ENCODE measurements at regions not wholly inside any gene's neighbourhood (a gene's known extent, or its start where the extent isn't known, plus 50 kb on each side); places are given as distances from the start of the nearest gene placed in this dataset.

DNA sequence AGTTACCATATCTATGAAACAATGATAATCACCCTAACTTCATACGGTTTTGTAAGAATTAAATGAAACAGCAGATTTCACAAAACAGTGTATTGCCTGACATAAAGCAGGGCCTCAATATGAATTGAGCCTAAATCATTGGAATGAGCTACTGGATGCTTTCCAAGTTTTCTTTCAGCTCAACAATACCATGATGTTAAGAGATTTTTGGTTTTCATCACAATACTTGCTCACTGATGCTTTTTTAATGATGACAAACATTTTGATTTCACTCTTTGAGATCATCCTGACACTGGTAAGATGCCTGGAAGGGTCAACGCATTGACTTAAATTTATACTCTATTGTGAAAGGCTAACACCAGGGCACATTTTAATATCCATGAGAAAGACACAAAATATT is 377.5 kb downstream of the ZNF521 start:
- no TSS peak for BruUV-seq (replicated peaks)
- no peak overlapping the region for H2AFZ ChIP-seq (ENCODE audit: low read length)
- H4K20me1 ChIP-seq (ENCODE audit: insufficient read depth, low read length): no peaks in the 10 kb centered on the region
- CTCF ChIA-PET (ENCODE audit: unreplicated experiment): no interaction called here
- no peak overlapping the region for H3K27ac ChIP-seq (ENCODE audit: low read depth, low read length, poor library complexity, severe bottlenecking)
- intact Hi-C loops (cut with micrococcal nuclease; ENCODE audit: unreplicated experiment): no loop called here
- TF ChIP-seq EZH2phosphoT487 (IDR thresholded peaks at IDR 0.05; ENCODE audit: borderline replicate concordance, low read depth, low read length): no peak
- TF ChIP-seq, protein P1, sequence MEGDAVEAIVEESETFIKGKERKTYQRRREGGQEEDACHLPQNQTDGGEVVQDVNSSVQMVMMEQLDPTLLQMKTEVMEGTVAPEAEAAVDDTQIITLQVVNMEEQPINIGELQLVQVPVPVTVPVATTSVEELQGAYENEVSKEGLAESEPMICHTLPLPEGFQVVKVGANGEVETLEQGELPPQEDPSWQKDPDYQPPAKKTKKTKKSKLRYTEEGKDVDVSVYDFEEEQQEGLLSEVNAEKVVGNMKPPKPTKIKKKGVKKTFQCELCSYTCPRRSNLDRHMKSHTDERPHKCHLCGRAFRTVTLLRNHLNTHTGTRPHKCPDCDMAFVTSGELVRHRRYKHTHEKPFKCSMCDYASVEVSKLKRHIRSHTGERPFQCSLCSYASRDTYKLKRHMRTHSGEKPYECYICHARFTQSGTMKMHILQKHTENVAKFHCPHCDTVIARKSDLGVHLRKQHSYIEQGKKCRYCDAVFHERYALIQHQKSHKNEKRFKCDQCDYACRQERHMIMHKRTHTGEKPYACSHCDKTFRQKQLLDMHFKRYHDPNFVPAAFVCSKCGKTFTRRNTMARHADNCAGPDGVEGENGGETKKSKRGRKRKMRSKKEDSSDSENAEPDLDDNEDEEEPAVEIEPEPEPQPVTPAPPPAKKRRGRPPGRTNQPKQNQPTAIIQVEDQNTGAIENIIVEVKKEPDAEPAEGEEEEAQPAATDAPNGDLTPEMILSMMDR (conservative IDR thresholded peaks at IDR 0.05; ENCODE audit: low read length): no peak
- H3K79me2 ChIP-seq (ENCODE audit: insufficient read depth, low read depth, low read length): no peaks in the 10 kb centered on the region
- H3K36me3 ChIP-seq (ENCODE audit: insufficient read depth, low read length): no peaks in the 10 kb centered on the region
- no peak overlapping the region for H3K4me3 ChIP-seq (ENCODE audit: low read depth, low read length, poor library complexity, severe bottlenecking)
- no peaks in the 10 kb centered on the region for H3K9me3 ChIP-seq (ENCODE audit: low read length)
- POLR2A ChIA-PET: interaction anchor here (0.8 to 1.0 kb wide), 3 partner anchors 11 to 522 kb away, joined by 3 read pairs; no protein-coding TSS in a partner anchor
- H3K4me1 ChIP-seq (ENCODE audit: insufficient read depth, low read length, poor library complexity, severe bottlenecking): no peaks in the 10 kb centered on the region
- no peak for DNase-seq (ENCODE audit: low spot score)
- H3K4me2 ChIP-seq (ENCODE audit: low read length): no peak overlapping the region
- H3K9me2 ChIP-seq (ENCODE audit: insufficient read depth, low read length): no peaks in the 10 kb centered on the region

DNA sequence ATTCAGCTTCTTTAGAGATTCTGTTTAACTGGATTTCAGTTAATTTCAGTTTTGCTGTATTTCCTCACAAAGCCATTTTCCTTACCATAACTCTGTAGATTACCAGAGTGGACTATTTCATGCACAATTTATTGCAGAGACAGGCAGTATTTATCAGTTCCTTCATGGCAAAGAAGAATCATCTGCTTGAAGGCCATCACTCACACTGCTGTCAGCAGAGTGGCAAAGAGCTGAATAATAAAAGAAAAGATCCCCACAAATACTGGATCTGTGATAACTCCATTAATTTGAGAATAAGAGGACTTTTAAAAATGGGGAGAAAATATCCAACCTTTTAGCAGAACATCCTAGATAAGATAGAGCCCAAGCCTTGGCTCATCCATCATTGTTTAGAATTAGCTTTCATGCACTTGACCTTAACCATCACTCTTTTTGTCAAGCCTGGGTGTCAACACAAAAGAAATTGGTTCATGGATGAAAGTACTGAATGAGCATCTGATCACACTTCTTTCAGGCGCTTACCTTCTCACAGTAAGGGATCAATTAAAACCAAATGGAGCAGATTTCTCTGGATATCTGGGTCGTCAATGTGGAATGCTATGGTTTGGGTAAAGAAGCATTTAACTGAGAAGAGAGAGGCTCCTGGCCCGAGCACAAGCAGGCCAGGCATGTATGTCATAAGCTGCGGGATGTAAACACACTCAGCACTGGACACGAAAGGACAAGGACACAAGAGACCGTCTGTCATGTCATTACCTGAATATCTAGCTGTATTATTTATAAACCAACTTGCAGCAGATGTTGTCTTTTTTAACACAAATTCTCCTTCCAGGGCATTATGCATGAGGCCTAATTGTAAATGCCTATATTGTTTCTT is 376.2 kb downstream of the ZNF521 start:
- no TSS peak for BruUV-seq (replicated peaks)
- H3K36me3 ChIP-seq (ENCODE audit: insufficient read depth, low read length): no peaks in the 10 kb centered on the region
- CTCF ChIA-PET (ENCODE audit: unreplicated experiment): interaction anchor here (1.1 kb wide), 1 partner anchor 11 kb away, joined by 3 read pairs; no protein-coding TSS in a partner anchor
- H3K79me2 ChIP-seq (ENCODE audit: insufficient read depth, low read depth, low read length): no peaks in the 10 kb centered on the region
- H3K4me3 ChIP-seq (ENCODE audit: low read depth, low read length, poor library complexity, severe bottlenecking): no peak overlapping the region
- H4K20me1 ChIP-seq (ENCODE audit: insufficient read depth, low read length): no peaks in the 10 kb centered on the region
- intact Hi-C loops (cut with micrococcal nuclease; ENCODE audit: unreplicated experiment): no loop called here
- no peaks in the 10 kb centered on the region for H3K9me3 ChIP-seq (ENCODE audit: low read length)
- no peak for TF ChIP-seq EZH2phosphoT487 (IDR thresholded peaks at IDR 0.05; ENCODE audit: borderline replicate concordance, low read depth, low read length)
- TF ChIP-seq, protein P1 (conservative IDR thresholded peaks at IDR 0.05; ENCODE audit: low read length): no peak
- H3K4me1 ChIP-seq (ENCODE audit: insufficient read depth, low read length, poor library complexity, severe bottlenecking): no peaks in the 10 kb centered on the region
- H3K27ac ChIP-seq (ENCODE audit: low read depth, low read length, poor library complexity, severe bottlenecking): no peak overlapping the region
- no peak overlapping the region for H3K4me2 ChIP-seq (ENCODE audit: low read length)
- no peaks in the 10 kb centered on the region for H3K9me2 ChIP-seq (ENCODE audit: insufficient read depth, low read length)
- POLR2A ChIA-PET: interaction anchor here (0.6 to 1.0 kb wide), 4 partner anchors 10 to 44 kb away, joined by 3 read pairs; no protein-coding TSS in a partner anchor
- no peak for DNase-seq (ENCODE audit: low spot score)
- no peak overlapping the region for H2AFZ ChIP-seq (ENCODE audit: low read length)

DNA sequence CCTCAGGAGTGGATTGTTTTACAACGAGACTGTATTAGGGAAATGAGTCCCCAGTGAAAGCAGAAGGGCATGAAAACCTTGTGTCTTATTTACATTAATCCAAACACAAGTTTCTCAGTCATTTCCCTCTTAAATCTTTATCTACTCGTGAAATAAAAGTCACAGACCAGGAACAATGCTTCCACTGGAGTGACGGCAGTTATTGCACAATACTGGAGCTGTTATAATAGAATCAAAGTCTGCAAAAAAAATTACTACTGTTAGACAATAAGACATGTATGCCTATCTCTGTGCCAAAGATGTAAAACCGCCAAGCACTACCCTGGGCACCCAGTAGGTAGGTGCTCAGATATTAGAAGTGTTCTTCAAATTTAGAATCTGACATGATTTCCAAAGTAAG is 375.5 kb downstream of the ZNF521 start:
- no peaks in the 10 kb centered on the region for H3K9me3 ChIP-seq (ENCODE audit: low read length)
- no peak overlapping the region for H2AFZ ChIP-seq (ENCODE audit: low read length)
- no peaks in the 10 kb centered on the region for H3K4me1 ChIP-seq (ENCODE audit: insufficient read depth, low read length, poor library complexity, severe bottlenecking)
- no TSS peak for BruUV-seq (replicated peaks)
- DNase-seq (ENCODE audit: low spot score): no peak
- TF ChIP-seq EZH2phosphoT487 (IDR thresholded peaks at IDR 0.05; ENCODE audit: borderline replicate concordance, low read depth, low read length): no peak
- TF ChIP-seq, protein P1 (conservative IDR thresholded peaks at IDR 0.05; ENCODE audit: low read length): no peak
- ChIA-PET CTCF (ENCODE audit: unreplicated experiment) (no interaction called here), POLR2A (no interaction called here)
- no peaks in the 10 kb centered on the region for H3K9me2 ChIP-seq (ENCODE audit: insufficient read depth, low read length)
- H3K4me2 ChIP-seq (ENCODE audit: low read length): no peak overlapping the region
- intact Hi-C loops (cut with micrococcal nuclease; ENCODE audit: unreplicated experiment): no loop called here
- H4K20me1 ChIP-seq (ENCODE audit: insufficient read depth, low read length): no peaks in the 10 kb centered on the region
- no peak overlapping the region for H3K27ac ChIP-seq (ENCODE audit: low read depth, low read length, poor library complexity, severe bottlenecking)
- H3K79me2 ChIP-seq (ENCODE audit: insufficient read depth, low read depth, low read length): no peaks in the 10 kb centered on the region
- no peak overlapping the region for H3K4me3 ChIP-seq (ENCODE audit: low read depth, low read length, poor library complexity, severe bottlenecking)
- H3K36me3 ChIP-seq (ENCODE audit: insufficient read depth, low read length): no peaks in the 10 kb centered on the region

All from OCI-LY7 (cell line).